ENCODE measurements at regions not wholly inside any gene's neighbourhood (a gene's known extent, or its start where the extent isn't known, plus 50 kb on each side); places are given as distances from the start of the nearest gene placed in this dataset.
"Not testable (repeated sequence)": the region's sequence is repeated elsewhere in the genome, so short reads cannot be mapped to it uniquely, and the experiment has no call there.

DNA sequence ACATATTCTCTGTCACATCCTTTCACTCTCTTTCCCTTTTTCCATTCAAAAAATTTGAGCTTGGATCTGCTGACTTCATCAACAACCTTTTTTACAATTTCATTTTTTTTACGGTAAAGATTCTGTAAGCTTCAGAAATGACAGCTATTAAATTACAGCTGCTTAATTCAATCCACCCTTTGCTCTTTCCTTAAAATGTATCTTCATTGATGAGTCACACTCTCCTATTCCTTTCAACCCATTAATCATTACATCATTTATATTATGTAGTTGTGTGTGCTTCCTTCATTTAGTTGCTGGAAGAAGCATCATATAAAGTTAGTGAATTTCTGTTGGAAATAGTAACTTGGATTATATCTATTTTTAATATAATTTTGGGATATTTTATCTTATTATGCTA, 67.1 kb upstream of the MAGI2 start:
- H3K9me3 ChIP-seq: no peaks in the 10 kb centered on the region
- no peaks in the 10 kb centered on the region for H3K4me1 ChIP-seq (ENCODE audit: control insufficient read depth in 1 of 2, low read depth in 2 of 2)
- no peaks in the 10 kb centered on the region for H3K36me3 ChIP-seq
- no peak overlapping the region for H3K4me3 ChIP-seq
- H3K27ac ChIP-seq: no peak overlapping the region
- TF ChIP-seq, protein P1, sequence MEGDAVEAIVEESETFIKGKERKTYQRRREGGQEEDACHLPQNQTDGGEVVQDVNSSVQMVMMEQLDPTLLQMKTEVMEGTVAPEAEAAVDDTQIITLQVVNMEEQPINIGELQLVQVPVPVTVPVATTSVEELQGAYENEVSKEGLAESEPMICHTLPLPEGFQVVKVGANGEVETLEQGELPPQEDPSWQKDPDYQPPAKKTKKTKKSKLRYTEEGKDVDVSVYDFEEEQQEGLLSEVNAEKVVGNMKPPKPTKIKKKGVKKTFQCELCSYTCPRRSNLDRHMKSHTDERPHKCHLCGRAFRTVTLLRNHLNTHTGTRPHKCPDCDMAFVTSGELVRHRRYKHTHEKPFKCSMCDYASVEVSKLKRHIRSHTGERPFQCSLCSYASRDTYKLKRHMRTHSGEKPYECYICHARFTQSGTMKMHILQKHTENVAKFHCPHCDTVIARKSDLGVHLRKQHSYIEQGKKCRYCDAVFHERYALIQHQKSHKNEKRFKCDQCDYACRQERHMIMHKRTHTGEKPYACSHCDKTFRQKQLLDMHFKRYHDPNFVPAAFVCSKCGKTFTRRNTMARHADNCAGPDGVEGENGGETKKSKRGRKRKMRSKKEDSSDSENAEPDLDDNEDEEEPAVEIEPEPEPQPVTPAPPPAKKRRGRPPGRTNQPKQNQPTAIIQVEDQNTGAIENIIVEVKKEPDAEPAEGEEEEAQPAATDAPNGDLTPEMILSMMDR (IDR thresholded peaks at IDR 0.05): no peak
- DNase-seq (ENCODE audit: low spot score): no peak
- no peaks in the 10 kb centered on the region for H3K27me3 ChIP-seq (replicated peaks; ENCODE audit: insufficient read depth)
- ATAC-seq (ENCODE audit: insufficient number of reproducible peaks, low FRiP score, low read depth): no peak

DNA sequence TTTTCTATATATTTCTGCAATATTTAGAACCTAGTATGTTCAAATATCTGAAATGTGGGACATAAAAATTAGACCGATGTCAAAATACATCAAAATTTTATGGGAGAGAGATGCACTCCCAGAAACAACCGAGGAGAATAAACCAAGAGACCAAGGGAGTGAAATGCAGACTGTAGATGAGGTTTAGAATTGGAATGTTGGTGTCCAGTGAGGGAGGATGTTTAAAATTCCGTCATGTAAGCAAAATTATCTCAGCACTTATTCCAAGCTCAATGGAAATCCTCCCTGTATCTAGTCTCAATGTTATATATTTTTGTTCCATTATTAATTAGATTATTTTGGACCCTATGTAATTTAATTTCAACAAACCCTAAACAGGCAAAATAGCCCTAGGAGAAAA, 61.9 kb upstream of the MAGI2 start:
- Histone ChIP-seq H3K4me3 (no peak overlapping the region), H3K27me3 (replicated peaks; ENCODE audit: insufficient read depth) (no peaks in the 10 kb centered on the region), H3K9me3 (no peaks in the 10 kb centered on the region), H3K36me3 (no peaks in the 10 kb centered on the region), H3K27ac (no peak overlapping the region), H3K4me1 (ENCODE audit: control insufficient read depth in 1 of 2, low read depth in 2 of 2) (no peaks in the 10 kb centered on the region)
- DNase-seq (ENCODE audit: low spot score) (no peak), ATAC-seq (ENCODE audit: insufficient number of reproducible peaks, low FRiP score, low read depth) (no peak)
- TF ChIP-seq, protein P1 (IDR thresholded peaks at IDR 0.05): no peak

DNA sequence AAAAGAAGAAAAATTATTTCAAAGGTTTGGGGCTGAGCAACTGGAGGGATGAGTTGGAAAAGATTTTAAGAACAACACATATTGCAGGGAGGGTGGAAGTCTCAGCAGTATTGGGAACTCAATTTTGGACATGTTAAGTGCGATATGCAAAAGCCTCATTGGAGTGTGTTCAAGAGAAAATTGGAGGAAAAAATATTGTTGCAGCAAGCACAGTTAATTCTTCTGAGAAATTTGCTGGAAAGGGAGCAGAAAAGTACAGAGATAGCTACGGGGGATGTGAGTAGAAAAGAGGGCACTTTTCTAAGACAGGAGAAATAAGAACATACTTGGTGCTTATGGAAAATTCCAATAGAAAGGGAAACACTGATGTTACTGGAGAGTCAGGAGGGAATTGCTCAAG, 59.8 kb upstream of the MAGI2 start:
- H3K9me3 ChIP-seq: no peaks in the 10 kb centered on the region
- TF ChIP-seq, protein P1 (IDR thresholded peaks at IDR 0.05): no peak

DNA sequence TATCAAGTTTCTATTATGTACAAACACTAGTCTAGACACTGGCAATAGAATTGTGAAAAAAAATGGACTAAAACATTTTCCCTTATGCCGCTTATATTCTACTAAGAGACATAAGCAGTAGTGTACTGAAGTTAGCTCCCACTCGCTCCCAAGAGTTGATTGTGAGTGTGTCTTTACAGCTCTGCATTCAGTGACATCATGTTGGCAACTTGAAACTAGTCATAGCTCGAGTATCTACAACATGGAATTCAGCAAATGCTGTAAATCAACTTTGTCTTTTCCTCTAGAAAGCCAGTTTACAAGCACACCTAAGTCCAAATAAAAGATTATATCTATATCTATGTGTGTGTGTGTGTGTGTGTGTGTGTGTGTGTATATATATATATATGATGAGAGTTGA, 58.8 kb upstream of the MAGI2 start:
- Histone ChIP-seq H3K27me3 (replicated peaks; ENCODE audit: insufficient read depth) (no peaks in the 10 kb centered on the region), H3K27ac (no peak overlapping the region), H3K4me3 (no peak overlapping the region), H3K4me1 (ENCODE audit: control insufficient read depth in 1 of 2, low read depth in 2 of 2) (no peaks in the 10 kb centered on the region), H3K36me3 (no peaks in the 10 kb centered on the region), H3K9me3 (no peaks in the 10 kb centered on the region)
- TF ChIP-seq, protein P1 (IDR thresholded peaks at IDR 0.05): no peak
- no peak for ATAC-seq (ENCODE audit: insufficient number of reproducible peaks, low FRiP score, low read depth)
- no peak for DNase-seq (ENCODE audit: low spot score)

More for the DNA sequence above, 59.8 kb upstream of the MAGI2 start:
- no peak for DNase-seq (ENCODE audit: low spot score)
- Histone ChIP-seq H3K4me3 (no peak overlapping the region), H3K36me3 (no peaks in the 10 kb centered on the region), H3K4me1 (ENCODE audit: control insufficient read depth in 1 of 2, low read depth in 2 of 2) (no peaks in the 10 kb centered on the region), H3K27ac (no peak overlapping the region), H3K27me3 (replicated peaks; ENCODE audit: insufficient read depth) (no peaks in the 10 kb centered on the region)
- ATAC-seq (ENCODE audit: insufficient number of reproducible peaks, low FRiP score, low read depth): no peak

DNA sequence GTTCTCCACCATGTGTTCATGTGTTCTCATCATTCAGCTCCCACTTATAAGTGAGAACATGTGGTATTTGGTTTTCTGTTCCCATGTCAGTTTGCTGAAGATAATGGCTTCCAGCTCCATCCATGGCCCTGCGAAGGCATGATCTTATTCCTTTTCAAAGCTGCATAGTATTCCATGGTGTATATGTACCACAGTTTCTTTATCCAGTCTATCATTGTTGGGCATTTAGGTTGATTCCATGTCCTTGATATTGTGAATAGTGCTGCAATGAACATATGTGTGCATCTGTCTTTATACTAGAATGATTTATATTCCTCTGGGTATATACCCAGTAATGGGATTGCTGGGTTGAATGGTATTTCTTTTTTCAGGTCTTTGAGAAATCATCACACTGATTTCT, 57.6 kb upstream of the MAGI2 start:
- H3K4me1 ChIP-seq (ENCODE audit: control insufficient read depth in 1 of 2, low read depth in 2 of 2); H3K27ac ChIP-seq; H3K9me3 ChIP-seq; ATAC-seq (ENCODE audit: insufficient number of reproducible peaks, low FRiP score, low read depth); DNase-seq (ENCODE audit: low spot score); H3K4me3 ChIP-seq; H3K27me3 ChIP-seq (replicated peaks; ENCODE audit: insufficient read depth); H3K36me3 ChIP-seq: not testable (repeated sequence)

DNA sequence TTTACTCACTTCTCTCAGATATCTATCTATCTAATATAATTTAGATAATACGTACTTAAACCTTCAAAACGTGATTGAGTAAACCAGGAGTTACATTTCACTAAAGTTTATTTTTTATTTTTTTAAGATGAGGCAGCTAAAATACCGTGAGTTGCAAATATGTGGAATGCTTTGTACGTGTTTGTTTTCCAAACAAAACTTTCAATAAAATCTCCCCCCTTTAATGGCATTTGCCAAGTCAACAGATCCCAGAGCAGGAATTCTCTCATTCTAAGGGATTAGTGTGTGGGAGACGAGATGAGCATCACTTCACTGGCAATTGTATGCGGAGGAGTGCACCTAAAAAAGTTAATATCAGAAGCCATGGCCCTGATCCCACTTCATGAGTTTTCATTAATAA, 53.7 kb upstream of the MAGI2 start:
- Histone ChIP-seq H3K4me1 (ENCODE audit: control insufficient read depth in 1 of 2, low read depth in 2 of 2) (no peaks in the 10 kb centered on the region), H3K27ac (no peak overlapping the region), H3K9me3 (no peaks in the 10 kb centered on the region), H3K36me3 (no peaks in the 10 kb centered on the region), H3K4me3 (no peak overlapping the region), H3K27me3 (replicated peaks; ENCODE audit: insufficient read depth) (no peaks in the 10 kb centered on the region)
- DNase-seq (ENCODE audit: low spot score) (no peak), ATAC-seq (ENCODE audit: insufficient number of reproducible peaks, low FRiP score, low read depth) (no peak)
- TF ChIP-seq, protein P1 (IDR thresholded peaks at IDR 0.05): no peak

All from thoracic aorta (tissue), 2 donors.